GM08714 (cell line): ENCODE measurements at regions not wholly inside any gene's neighbourhood (a gene's known extent, or its start where the extent isn't known, plus 50 kb on each side); places are given as distances from the start of the nearest gene placed in this dataset.
"Not testable (repeated sequence)": the region's sequence is repeated elsewhere in the genome, so short reads cannot be mapped to it uniquely, and the experiment has no call there.

ENCODE experiments used
- H3K4me3 ChIP-seq: fragments of 200-500 bp; sonication (Bioruptor generic); 2 replicates; pipeline ENCODE4 v1.5.1; 2014; ENCODE audit warnings: mild to moderate bottlenecking, low read length, inconsistent platforms
- ZNF274 ChIP-seq: IDR thresholded peaks from 2 replicates; pipeline ENCODE4 v1.6.1; 2012; ENCODE audit warnings: mild to moderate bottlenecking, low read depth, low read length

- H3K4me3 ChIP-seq = no peak overlapping the region
- TF ChIP-seq ZNF274 = no peak
These were observed 687.6 kb downstream of the C4orf33 start for GRCh38 chr4:129783596-129783995.

- H3K4me3 ChIP-seq = no peak overlapping the region
These were observed 692.5 kb downstream of the C4orf33 start for GRCh38 chr4:129788486-129788885.

GRCh38 chr4:129804461-129804981, 708.6 kb downstream of the C4orf33 start:
- TF ChIP-seq ZNF274 = no peak
- no peak overlapping the region for H3K4me3 ChIP-seq

More at GRCh38 chr4:129788486-129788885, 692.5 kb downstream of the C4orf33 start:
- TF ChIP-seq ZNF274 = no peak

GRCh38 chr4:129806986-129807385, 711.0 kb downstream of the C4orf33 start:
- no peak overlapping the region for H3K4me3 ChIP-seq
- TF ChIP-seq ZNF274 = no peak

- no peak for TF ChIP-seq ZNF274
- H3K4me3 ChIP-seq = no peak overlapping the region
These were observed 712.3 kb downstream of the C4orf33 start for GRCh38 chr4:129808242-129808641.

- TF ChIP-seq ZNF274 = no peak
These were observed 725.1 kb downstream of the C4orf33 start for GRCh38 chr4:129821073-129821472.

GRCh38 chr4:129821963-129822362, 726.0 kb downstream of the C4orf33 start:
- TF ChIP-seq ZNF274 = no peak
- H3K4me3 ChIP-seq = no peak overlapping the region

More at GRCh38 chr4:129821073-129821472, 725.1 kb downstream of the C4orf33 start:
- H3K4me3 ChIP-seq = no peak overlapping the region

- no peak for TF ChIP-seq ZNF274
- H3K4me3 ChIP-seq = no peak overlapping the region
These were observed 726.7 kb downstream of the C4orf33 start for GRCh38 chr4:129822701-129823100.

- no peak overlapping the region for H3K4me3 ChIP-seq
- TF ChIP-seq ZNF274 = no peak
These were observed 727.2 kb downstream of the C4orf33 start for GRCh38 chr4:129823105-129823504.

GRCh38 chr4:129829373-129829772, 733.4 kb downstream of the C4orf33 start:
- no peak overlapping the region for H3K4me3 ChIP-seq
- no peak for TF ChIP-seq ZNF274

GRCh38 chr4:129839687-129840086, 743.7 kb downstream of the C4orf33 start:
- TF ChIP-seq ZNF274 = no peak
- H3K4me3 ChIP-seq = no peak overlapping the region

- no peak overlapping the region for H3K4me3 ChIP-seq
- no peak for TF ChIP-seq ZNF274
These were observed 746.1 kb downstream of the C4orf33 start for GRCh38 chr4:129842096-129842495.

GRCh38 chr4:129852434-129852833, 756.5 kb downstream of the C4orf33 start:
- no peak overlapping the region for H3K4me3 ChIP-seq
- no peak for TF ChIP-seq ZNF274

- not testable (repeated sequence) for H3K4me3 ChIP-seq
These were observed 757.9 kb downstream of the C4orf33 start for GRCh38 chr4:129853685-129854467.

GRCh38 chr4:129862461-129862860, 766.5 kb downstream of the C4orf33 start:
- no peak for TF ChIP-seq ZNF274

More at GRCh38 chr4:129862461-129862860, 766.5 kb downstream of the C4orf33 start:
- H3K4me3 ChIP-seq = no peak overlapping the region
